Gastrocnemius medialis (tissue), 4 donors: ENCODE measurements at regions not wholly inside any gene's neighbourhood (a gene's known extent, or its start where the extent isn't known, plus 50 kb on each side); places are given as distances from the start of the nearest gene placed in this dataset.

Source experiments
- ATAC-seq, 2 donors: fragments of 150-250 bp; one replicate each; pipeline ENCODE4 v1.9.1; 2016
- DNase-seq, 2 donors: peaks; one replicate each; pipeline ENCODE4 v3.0.0-alpha.2; 2019
- H3K27ac ChIP-seq, 4 donors: fragments of 200-600 bp; sonication (generic); 1 replicate in 1 of 4; 2 replicates in 3 of 4; pipeline ENCODE4 v1.5.1; 2016 to 2018; ENCODE audit warnings: mild to moderate bottlenecking in 2 of 4, moderate library complexity in 1 of 4
- H3K27me3 ChIP-seq, 3 donors: fragments of 200-600 bp; sonication (generic) in 2 of 3; 1 replicate in 1 of 3; 2 replicates in 2 of 3; pipeline versions ENCODE4 v1.5.1 to v1.6.0; 2016 to 2019; ENCODE audit warnings: mild to moderate bottlenecking in 1 of 3, moderate library complexity in 1 of 3
- H3K36me3 ChIP-seq, 2 donors: fragments of 200-600 bp; sonication (generic) in 1 of 2; one replicate each; pipeline ENCODE4 v1.5.1; 2017 to 2018
- H3K4me1 ChIP-seq, 2 donors: fragments of 200-600 bp; sonication (generic) in 1 of 2; one replicate each; pipeline ENCODE4 v1.5.1; 2016 to 2017; ENCODE audit warnings: mild to moderate bottlenecking in 2 of 2
- H3K4me3 ChIP-seq, 4 donors: fragments of 200-600 bp; sonication (generic) in 3 of 4; 1 replicate in 1 of 4; 2 replicates in 3 of 4; pipeline ENCODE4 v1.5.1; 2016 to 2019; ENCODE audit warnings: mild to moderate bottlenecking in 2 of 4
- H3K9me3 ChIP-seq, 3 donors: fragments of 200-600 bp; sonication (generic) in 2 of 3; 1 replicate in 1 of 3; 2 replicates in 2 of 3; pipeline ENCODE4 v1.5.1; 2016 to 2019
- POLR2A ChIP-seq, 2 donors: fragments of 450-650 bp; IDR thresholded peaks; one replicate each; pipeline ENCODE4 v1.6.1; 2017; ENCODE audit warnings: antibody characterized with exemption in 2 of 2, mild to moderate bottlenecking in 2 of 2, moderate library complexity in 2 of 2
- in situ Hi-C, 4 donors: fragments of 200-750 bp; cut with MboI; loops; one replicate each; pipeline versions ENCODE4 v1.15.0 to v1.8.0; 2017; ENCODE audit warnings: low sequenced_read_pairs in 4 of 4
- intact Hi-C: fragments of 100-400 bp; cut with DNase I; formaldehyde crosslinking; loops from one replicate; pipeline ENCODE4 v1.15.1; 2023; ENCODE audit warnings: low total_unique reads
- TF ChIP-seq, protein P1 (sequence below), 5 experiments: fragments of 450-650 bp in 3 of 5; fragments of 200-600 bp in 2 of 5; sonication (generic) in 2 of 5; IDR thresholded peaks in 4 of 5; conservative IDR thresholded peaks in 1 of 5; 1 replicate in 4 of 5; 2 replicates in 1 of 5; pipeline ENCODE4 v1.5.1; 2016 to 2019; ENCODE audit warnings: antibody characterized with exemption in 5 of 5, mild to moderate bottlenecking in 3 of 5, moderate library complexity in 3 of 5

- intact Hi-C loops = no loop called here
- TF ChIP-seq POLR2A (IDR thresholded peaks at IDR 0.05) = no peak
- TF ChIP-seq, protein P1, sequence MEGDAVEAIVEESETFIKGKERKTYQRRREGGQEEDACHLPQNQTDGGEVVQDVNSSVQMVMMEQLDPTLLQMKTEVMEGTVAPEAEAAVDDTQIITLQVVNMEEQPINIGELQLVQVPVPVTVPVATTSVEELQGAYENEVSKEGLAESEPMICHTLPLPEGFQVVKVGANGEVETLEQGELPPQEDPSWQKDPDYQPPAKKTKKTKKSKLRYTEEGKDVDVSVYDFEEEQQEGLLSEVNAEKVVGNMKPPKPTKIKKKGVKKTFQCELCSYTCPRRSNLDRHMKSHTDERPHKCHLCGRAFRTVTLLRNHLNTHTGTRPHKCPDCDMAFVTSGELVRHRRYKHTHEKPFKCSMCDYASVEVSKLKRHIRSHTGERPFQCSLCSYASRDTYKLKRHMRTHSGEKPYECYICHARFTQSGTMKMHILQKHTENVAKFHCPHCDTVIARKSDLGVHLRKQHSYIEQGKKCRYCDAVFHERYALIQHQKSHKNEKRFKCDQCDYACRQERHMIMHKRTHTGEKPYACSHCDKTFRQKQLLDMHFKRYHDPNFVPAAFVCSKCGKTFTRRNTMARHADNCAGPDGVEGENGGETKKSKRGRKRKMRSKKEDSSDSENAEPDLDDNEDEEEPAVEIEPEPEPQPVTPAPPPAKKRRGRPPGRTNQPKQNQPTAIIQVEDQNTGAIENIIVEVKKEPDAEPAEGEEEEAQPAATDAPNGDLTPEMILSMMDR (IDR thresholded peaks at IDR 0.05 in 4 of 5, conservative IDR thresholded peaks at IDR 0.05 in 1 of 5) = no peak
- no peaks in the 10 kb centered on the region for H3K27me3 ChIP-seq
- ATAC-seq = no peak
- H3K9me3 ChIP-seq = no peaks in the 10 kb centered on the region
- DNase-seq = no peak
- in situ Hi-C loops = no loop called here
- no peak overlapping the region for H3K4me3 ChIP-seq
- no peak overlapping the region for H3K27ac ChIP-seq
- H3K4me1 ChIP-seq = no peaks in the 10 kb centered on the region
- H3K36me3 ChIP-seq = no peaks in the 10 kb centered on the region
Observed at GRCh38 chr18:78801011-78801410, 178.6 kb upstream of the SALL3 start.

DNA sequence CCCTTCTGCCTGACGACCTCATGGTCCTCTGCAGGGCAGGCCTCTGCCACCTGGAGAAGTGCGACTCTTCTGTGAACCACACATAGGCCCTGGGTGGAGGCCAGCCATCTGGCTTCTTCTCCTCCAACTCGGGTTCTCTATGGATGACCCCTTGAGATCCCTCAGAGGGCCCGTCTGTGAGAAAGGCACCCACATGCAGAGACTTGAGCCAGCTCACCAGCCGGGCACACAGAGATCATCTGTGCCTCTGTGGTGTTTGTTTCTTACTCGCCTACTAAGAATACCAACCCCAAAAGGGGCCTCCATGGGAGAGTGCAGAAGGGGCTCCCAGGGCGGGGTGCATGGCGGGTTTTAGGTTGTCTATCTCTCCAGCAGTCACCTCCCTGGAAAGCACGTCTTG is 176.5 kb upstream of the SALL3 start:
- H3K9me3 ChIP-seq = no peaks in the 10 kb centered on the region
- H3K36me3 ChIP-seq = no peaks in the 10 kb centered on the region
- H3K4me1 ChIP-seq = no peaks in the 10 kb centered on the region
- DNase-seq = no peak
- H3K27me3 ChIP-seq = no peaks in the 10 kb centered on the region
- H3K27ac ChIP-seq = no peak overlapping the region
- H3K4me3 ChIP-seq = no peak overlapping the region
- intact Hi-C loops (no loop called here), in situ Hi-C loops (no loop called here)
- TF ChIP-seq, protein P1 (IDR thresholded peaks at IDR 0.05 in 4 of 5, conservative IDR thresholded peaks at IDR 0.05 in 1 of 5) = no peak
- ATAC-seq = no peak

- H3K4me1 ChIP-seq = no peaks in the 10 kb centered on the region
- H3K9me3 ChIP-seq = no peaks in the 10 kb centered on the region
- H3K27me3 ChIP-seq = no peaks in the 10 kb centered on the region
- in situ Hi-C loops = no loop called here
- DNase-seq (no peak), ATAC-seq (no peak)
- no peaks in the 10 kb centered on the region for H3K36me3 ChIP-seq
- intact Hi-C loops = no loop called here
- H3K27ac ChIP-seq = no peak overlapping the region
- no peak overlapping the region for H3K4me3 ChIP-seq
- TF ChIP-seq, protein P1 (IDR thresholded peaks at IDR 0.05 in 4 of 5, conservative IDR thresholded peaks at IDR 0.05 in 1 of 5) = no peak
- no peak for TF ChIP-seq POLR2A (IDR thresholded peaks at IDR 0.05)
Observed at GRCh38 chr18:78804206-78805030, 175.2 kb upstream of the SALL3 start.

DNA sequence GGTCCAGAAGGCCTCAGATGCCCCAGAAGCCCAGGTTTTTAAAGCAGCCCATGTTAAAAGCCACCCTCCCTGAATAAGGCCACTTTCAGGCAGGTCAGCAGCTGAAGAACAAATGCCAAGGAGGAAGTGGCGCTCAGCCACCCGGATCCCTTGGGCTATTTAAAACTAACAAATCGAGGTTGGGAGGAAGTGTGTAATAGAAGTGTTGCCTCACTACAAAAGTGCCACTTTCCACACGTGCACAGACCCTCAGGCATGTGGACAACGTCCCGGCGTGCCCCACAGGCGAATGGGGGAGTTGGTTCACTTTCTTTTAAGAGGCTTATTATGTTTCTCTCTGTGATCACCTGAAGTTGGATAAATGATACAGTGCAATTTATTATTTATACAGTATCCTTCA is 173.8 kb upstream of the SALL3 start:
- intact Hi-C loops (no loop called here), in situ Hi-C loops (no loop called here)
- Histone ChIP-seq H3K27me3 (no peaks in the 10 kb centered on the region), H3K4me1 (no peaks in the 10 kb centered on the region), H3K4me3 (no peak overlapping the region), H3K9me3 (no peaks in the 10 kb centered on the region), H3K27ac (no peak overlapping the region), H3K36me3 (no peaks in the 10 kb centered on the region)
- TF ChIP-seq POLR2A (IDR thresholded peaks at IDR 0.05) = no peak
- TF ChIP-seq, protein P1 (IDR thresholded peaks at IDR 0.05 in 4 of 5, conservative IDR thresholded peaks at IDR 0.05 in 1 of 5) = no peak
- DNase-seq (no peak), ATAC-seq (no peak)

GRCh38 chr18:78807668-78808067 is 171.9 kb upstream of the SALL3 start:
- no peak overlapping the region for H3K4me3 ChIP-seq
- H3K27ac ChIP-seq = no peak overlapping the region
- ATAC-seq (no peak), DNase-seq (no peak)
- in situ Hi-C loops = no loop called here
- H3K27me3 ChIP-seq = peaks cover 0 to 4% (median 4%) of the 10 kb centered on the region in 3 donors
- H3K9me3 ChIP-seq = no peaks in the 10 kb centered on the region
- H3K36me3 ChIP-seq = no peaks in the 10 kb centered on the region
- TF ChIP-seq, protein P1 (IDR thresholded peaks at IDR 0.05 in 4 of 5, conservative IDR thresholded peaks at IDR 0.05 in 1 of 5) = no peak
- no peak for TF ChIP-seq POLR2A (IDR thresholded peaks at IDR 0.05)
- intact Hi-C loops = no loop called here
- no peaks in the 10 kb centered on the region for H3K4me1 ChIP-seq
